HG02610 (cell line): ENCODE measurements at regions not wholly inside any gene's neighbourhood (a gene's known extent, or its start where the extent isn't known, plus 50 kb on each side); places are given as distances from the start of the nearest gene placed in this dataset.

Experiments
- ATAC-seq: cut with Tn5 transposase; IDR thresholded peaks from one replicate; pipeline ENCODE4 v1.9.1; 2021; ENCODE audit warnings: mild to moderate bottlenecking, moderate library complexity; ENCODE audit not compliant: unreplicated experiment

- ATAC-seq, result no peak
These were observed 385.3 kb upstream of the SULF2 start for GRCh38 chr20:48170625-48171024.

- no peak for ATAC-seq
These were observed 384.5 kb upstream of the SULF2 start for GRCh38 chr20:48169650-48170225.

GRCh38 chr20:48166082-48166835, 381.0 kb upstream of the SULF2 start:
- ATAC-seq, result no peak

- no peak for ATAC-seq
These were observed 380.1 kb upstream of the SULF2 start for GRCh38 chr20:48165401-48165685.

GRCh38 chr20:48164566-48165400, 379.5 kb upstream of the SULF2 start:
- no peak for ATAC-seq

GRCh38 chr20:48164034-48164433, 378.8 kb upstream of the SULF2 start:
- ATAC-seq, result no peak

- no peak for ATAC-seq
These were observed 378.2 kb upstream of the SULF2 start for GRCh38 chr20:48163505-48163904.

GRCh38 chr20:48162621-48163020, 377.3 kb upstream of the SULF2 start:
- ATAC-seq, result no peak

- ATAC-seq, result no peak
These were observed 374.1 kb upstream of the SULF2 start for GRCh38 chr20:48159145-48160008.

GRCh38 chr20:48158014-48158413, 372.7 kb upstream of the SULF2 start:
- ATAC-seq, result no peak

GRCh38 chr20:48156951-48157700, 371.8 kb upstream of the SULF2 start:
- ATAC-seq, result no peak

- ATAC-seq, result no peak
These were observed 371.2 kb upstream of the SULF2 start for GRCh38 chr20:48156521-48156920.

- no peak for ATAC-seq
These were observed 370.0 kb upstream of the SULF2 start for GRCh38 chr20:48155268-48155667.

- no peak for ATAC-seq
These were observed 368.9 kb upstream of the SULF2 start for GRCh38 chr20:48154040-48154765.

- ATAC-seq, result no peak
These were observed 368.2 kb upstream of the SULF2 start for GRCh38 chr20:48153523-48153922.

GRCh38 chr20:48153103-48153502, 367.8 kb upstream of the SULF2 start:
- no peak for ATAC-seq

- no peak for ATAC-seq
These were observed 365.3 kb upstream of the SULF2 start for GRCh38 chr20:48150568-48150967.

- no peak for ATAC-seq
These were observed 364.6 kb upstream of the SULF2 start for GRCh38 chr20:48149902-48150301.

- ATAC-seq, result no peak
These were observed 363.8 kb upstream of the SULF2 start for GRCh38 chr20:48148916-48149672.
